Adrenal gland (tissue), 5 donors: ENCODE measurements at regions not wholly inside any gene's neighbourhood (a gene's known extent, or its start where the extent isn't known, plus 50 kb on each side); places are given as distances from the start of the nearest gene placed in this dataset.

ENCODE experiments used
- CTCF ChIP-seq, 6 experiments: fragments of 450-650 bp in 4 of 6; fragments of 200-600 bp in 2 of 6; sonication (generic) in 1 of 6; IDR thresholded peaks; 1 replicate in 5 of 6; 2 replicates in 1 of 6; pipeline versions ENCODE4 v1.5.1 to v1.8.0; 2016 to 2021; ENCODE audit warnings: antibody characterized with exemption in 6 of 6, mild to moderate bottlenecking in 2 of 6, moderate library complexity in 1 of 6
- POLR2A ChIP-seq, 2 donors: fragments of 450-650 bp; IDR thresholded peaks; one replicate each; pipeline ENCODE4 v1.6.1; 2017; ENCODE audit warnings: antibody characterized with exemption in 2 of 2, mild to moderate bottlenecking in 2 of 2, moderate library complexity in 1 of 2
- donor health status: DM: no; HTN: no; CAD: no.

- TF ChIP-seq CTCF (IDR thresholded peaks at IDR 0.05) (no peak), POLR2A (IDR thresholded peaks at IDR 0.05) (no peak)
These were observed 80.8 kb upstream of the FAM20C start for GRCh38 chr7:111591-111990.
